GM21423 (cell line): ENCODE measurements at regions not wholly inside any gene's neighbourhood (a gene's known extent, or its start where the extent isn't known, plus 50 kb on each side); places are given as distances from the start of the nearest gene placed in this dataset.

Source experiments
- ATAC-seq: cut with Tn5 transposase; IDR thresholded peaks from one replicate; pipeline ENCODE4 v1.9.1; 2021; ENCODE audit warnings: mild to moderate bottlenecking, moderate library complexity; ENCODE audit not compliant: unreplicated experiment

GRCh38 chr19:27752530-27753184 lies 1460.3 kb downstream of the UQCRFS1 start:
- no peak for ATAC-seq

GRCh38 chr19:27751044-27751391 lies 1461.9 kb downstream of the UQCRFS1 start:
- ATAC-seq, result no peak

- ATAC-seq, result no peak
Observed at GRCh38 chr19:27750391-27751043, 1462.4 kb downstream of the UQCRFS1 start.

GRCh38 chr19:27748551-27749152 lies 1464.3 kb downstream of the UQCRFS1 start:
- ATAC-seq, result no peak

GRCh38 chr19:27746691-27747380 lies 1466.1 kb downstream of the UQCRFS1 start:
- ATAC-seq, result no peak

GRCh38 chr19:27745978-27746542 lies 1466.9 kb downstream of the UQCRFS1 start:
- no peak for ATAC-seq

- ATAC-seq, result no peak
Observed at GRCh38 chr19:27744926-27745768, 1467.8 kb downstream of the UQCRFS1 start.

GRCh38 chr19:27742041-27742440 lies 1470.9 kb downstream of the UQCRFS1 start:
- ATAC-seq, result no peak

GRCh38 chr19:27741236-27741635 lies 1471.7 kb downstream of the UQCRFS1 start:
- no peak for ATAC-seq

- ATAC-seq, result no peak
Observed at GRCh38 chr19:27740396-27740795, 1472.6 kb downstream of the UQCRFS1 start.

GRCh38 chr19:27738569-27739193 lies 1474.3 kb downstream of the UQCRFS1 start:
- ATAC-seq, result no peak

- no peak for ATAC-seq
Observed at GRCh38 chr19:27736225-27736624, 1476.7 kb downstream of the UQCRFS1 start.

- ATAC-seq, result no peak
Observed at GRCh38 chr19:27735314-27735713, 1477.6 kb downstream of the UQCRFS1 start.

GRCh38 chr19:27734496-27735220 lies 1478.3 kb downstream of the UQCRFS1 start:
- ATAC-seq, result no peak

- no peak for ATAC-seq
Observed at GRCh38 chr19:27733551-27734266, 1479.2 kb downstream of the UQCRFS1 start.

GRCh38 chr19:27729332-27729731 lies 1483.6 kb downstream of the UQCRFS1 start:
- ATAC-seq, result no peak

- ATAC-seq, result no peak
Observed at GRCh38 chr19:27722625-27723024, 1490.3 kb downstream of the UQCRFS1 start.

- no peak for ATAC-seq
Observed at GRCh38 chr19:27720155-27720554, 1492.8 kb downstream of the UQCRFS1 start.

- no peak for ATAC-seq
Observed at GRCh38 chr19:27719034-27719433, 1493.9 kb downstream of the UQCRFS1 start.
